Adrenal gland (tissue), 9 donors: ENCODE measurements at regions not wholly inside any gene's neighbourhood (a gene's known extent, or its start where the extent isn't known, plus 50 kb on each side); places are given as distances from the start of the nearest gene placed in this dataset.

Experiments
- DNase-seq, 7 donors: peaks; one replicate each; pipeline ENCODE4 v3.0.0-alpha.2; 2019 to 2020
- H3K27ac ChIP-seq, 5 donors: fragments of 200-600 bp; sonication (generic) in 4 of 5; 1 replicate in 3 of 5; 2 replicates in 2 of 5; pipeline versions ENCODE4 v1.5.1 to v1.8.0; 2016 to 2020; ENCODE audit warnings: mild to moderate bottlenecking in 1 of 5
- H3K27me3 ChIP-seq: fragments of 200-600 bp; 2 replicates; pipeline ENCODE4 v1.8.0; 2021
- H3K36me3 ChIP-seq, 2 donors: fragments of 200-600 bp; replicated peaks in 1 of 2; 1 replicate in 1 of 2; 2 replicates in 1 of 2; pipeline versions ENCODE4 v1.5.1 to v1.8.0; 2018 to 2022
- H3K4me1 ChIP-seq, 2 donors: fragments of 200-600 bp; replicated peaks in 1 of 2; 1 replicate in 1 of 2; 2 replicates in 1 of 2; pipeline versions ENCODE4 v1.5.1 to v1.8.0; 2018 to 2021
- H3K4me3 ChIP-seq, 4 donors: fragments of 200-600 bp; sonication (generic) in 3 of 4; one replicate each; pipeline ENCODE4 v1.5.1; 2016 to 2018
- H3K9me3 ChIP-seq, 3 donors: fragments of 200-600 bp; sonication (generic) in 1 of 3; replicated peaks in 1 of 3; 1 replicate in 2 of 3; 2 replicates in 1 of 3; pipeline versions ENCODE4 v1.5.1 to v1.8.0; 2016 to 2021
- CTCF ChIP-seq, 6 experiments: fragments of 450-650 bp in 4 of 6; fragments of 200-600 bp in 2 of 6; sonication (generic) in 1 of 6; IDR thresholded peaks; 1 replicate in 5 of 6; 2 replicates in 1 of 6; pipeline versions ENCODE4 v1.5.1 to v1.8.0; 2016 to 2021; ENCODE audit warnings: antibody characterized with exemption in 6 of 6, mild to moderate bottlenecking in 2 of 6, moderate library complexity in 1 of 6
- POLR2A ChIP-seq, 2 donors: fragments of 450-650 bp; IDR thresholded peaks; one replicate each; pipeline ENCODE4 v1.6.1; 2017; ENCODE audit warnings: antibody characterized with exemption in 2 of 2, mild to moderate bottlenecking in 2 of 2, moderate library complexity in 1 of 2
- WGBS, 4 donors: extraction: QIAGEN DNeasy Blood & Tissue Kit in 2 of 4; methylation state at CpG; one replicate each; pipeline versions ENCODE4 v1.1.5 to v1.1.7; 2013 to 2017; 5-methylcytosine and 5-hydroxymethylcytosine counted together
- intact Hi-C, 2 donors: fragments of 100-400 bp; cut with DNase I; formaldehyde crosslinking; loops; one replicate each; pipeline versions ENCODE4 v1.14.1 to v1.15.0; 2022 to 2023
- donor health status: healthy with polysubstance abuse.
- donor health status: Bipolar disorder and iron deficiency.
- donor health status: DM: yes; HTN: yes; CAD: no.
- donor health status: DM: no; HTN: no; CAD: no.
- donor health status: DM: no; HTN: no; CAD: no.

GRCh38 chr22:23411739-23412138 is 168.4 kb downstream of the IGLL1 start:
- Histone ChIP-seq H3K36me3 (no peaks in the 10 kb centered on the region), H3K27ac (no peak overlapping the region), H3K27me3 (no peaks in the 10 kb centered on the region), H3K4me3 (no peak overlapping the region), H3K4me1 (no peaks in the 10 kb centered on the region), H3K9me3 (no peaks in the 10 kb centered on the region)
- TF ChIP-seq POLR2A (IDR thresholded peaks at IDR 0.05) = no peak
- TF ChIP-seq CTCF (IDR thresholded peaks at IDR 0.05) = no peak
- intact Hi-C loops = no loop called here
- no peak for DNase-seq

- no peak overlapping the region for H3K4me3 ChIP-seq
- no peaks in the 10 kb centered on the region for H3K27me3 ChIP-seq
- no peak overlapping the region for H3K27ac ChIP-seq
- H3K4me1 ChIP-seq = no peaks in the 10 kb centered on the region
- 86 to 92% (median 89%) methylated on average over 5 of the region's 5 CpGs for WGBS, 4 donors
- TF ChIP-seq CTCF (IDR thresholded peaks at IDR 0.05) (no peak), POLR2A (IDR thresholded peaks at IDR 0.05) (no peak)
- H3K9me3 ChIP-seq = no peaks in the 10 kb centered on the region
- intact Hi-C loops = no loop called here
- H3K36me3 ChIP-seq = no peaks in the 10 kb centered on the region
- DNase-seq = no peak
These were observed 169.7 kb downstream of the IGLL1 start for GRCh38 chr22:23410411-23410810.

- intact Hi-C loops = loop anchor here in 1 of 2 donors (10.0 kb wide), 1 partner anchor 125 kb away; no protein-coding TSS in a partner anchor
- no peak for DNase-seq
- H3K9me3 ChIP-seq = no peaks in the 10 kb centered on the region
- H3K27ac ChIP-seq = no peak overlapping the region
- WGBS, 4 donors = 69 to 74% (median 71%) methylated on average over 8 of the region's 8 CpGs
- no peaks in the 10 kb centered on the region for H3K36me3 ChIP-seq
- TF ChIP-seq POLR2A (IDR thresholded peaks at IDR 0.05) (no peak), CTCF (IDR thresholded peaks at IDR 0.05) (no peak)
- H3K27me3 ChIP-seq = no peaks in the 10 kb centered on the region
- no peaks in the 10 kb centered on the region for H3K4me1 ChIP-seq
- no peak overlapping the region for H3K4me3 ChIP-seq
These were observed 170.1 kb downstream of the IGLL1 start for GRCh38 chr22:23409976-23410375.

- no peak for TF ChIP-seq POLR2A (IDR thresholded peaks at IDR 0.05)
- no peak for TF ChIP-seq CTCF (IDR thresholded peaks at IDR 0.05)
- no peaks in the 10 kb centered on the region for H3K36me3 ChIP-seq
- intact Hi-C loops = loop anchor here in 1 of 2 donors (10.0 kb wide), 1 partner anchor 126 kb away; no protein-coding TSS in a partner anchor
- 23 to 73% (median 59%) methylated on average over 2 of the region's 2 CpGs for WGBS, 4 donors
- DNase-seq = no peak
- no peak overlapping the region for H3K4me3 ChIP-seq
- H3K9me3 ChIP-seq = no peaks in the 10 kb centered on the region
- no peaks in the 10 kb centered on the region for H3K27me3 ChIP-seq
- no peak overlapping the region for H3K27ac ChIP-seq
- H3K4me1 ChIP-seq = no peaks in the 10 kb centered on the region
These were observed 171.8 kb downstream of the IGLL1 start for GRCh38 chr22:23408321-23408720.
